HG03095 (cell line): ENCODE measurements at regions not wholly inside any gene's neighbourhood (a gene's known extent, or its start where the extent isn't known, plus 50 kb on each side); places are given as distances from the start of the nearest gene placed in this dataset.
"Not testable (repeated sequence)": the region's sequence is repeated elsewhere in the genome, so short reads cannot be mapped to it uniquely, and the experiment has no call there.

ENCODE experiments used
- ATAC-seq: cut with Tn5 transposase; IDR thresholded peaks from one replicate; pipeline ENCODE4 v1.9.1; 2021; ENCODE audit warnings: moderate library complexity; ENCODE audit not compliant: unreplicated experiment

DNA sequence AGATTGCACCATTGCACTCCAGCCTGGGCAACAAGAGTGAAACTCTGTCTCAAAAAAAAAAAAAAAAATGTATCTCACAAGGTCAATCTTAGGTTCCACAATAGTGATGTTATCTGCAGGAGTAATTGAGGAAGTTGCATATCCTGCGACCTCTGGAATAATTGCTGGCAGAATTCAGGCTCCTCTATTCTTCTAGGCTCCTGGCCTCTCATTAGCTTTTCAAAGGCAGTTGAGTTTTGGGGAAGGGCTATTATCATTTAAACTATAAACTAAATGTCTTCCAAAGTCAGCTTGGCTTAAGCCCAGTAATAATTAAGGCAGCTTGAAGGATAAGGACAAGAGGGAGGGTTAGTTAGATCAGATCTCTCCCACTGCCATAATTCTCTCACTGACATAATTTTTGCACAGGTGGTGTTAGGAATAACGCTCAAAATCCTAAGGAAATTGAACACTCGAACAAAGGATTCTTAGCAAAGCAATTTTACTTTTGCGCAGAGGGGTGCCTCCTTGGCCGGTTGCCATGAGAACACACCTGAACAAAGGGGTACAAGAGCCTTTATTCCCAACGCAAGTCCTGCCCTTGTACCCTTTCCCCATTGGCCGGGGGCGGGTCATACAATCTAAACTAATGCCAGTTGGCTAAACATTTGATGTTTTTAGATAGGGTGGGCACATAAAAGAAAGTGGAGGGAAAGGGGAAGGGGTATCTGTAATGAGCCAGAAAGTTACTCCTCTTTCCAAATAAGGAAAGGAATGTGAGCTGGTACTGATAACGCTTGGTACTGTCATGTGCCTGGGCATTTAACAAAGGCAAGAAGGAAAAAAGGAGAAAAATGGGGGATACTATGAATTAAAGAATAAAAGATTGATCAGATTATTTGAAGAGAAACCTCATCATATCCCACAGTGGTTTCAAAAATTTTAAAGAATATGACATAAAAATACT, 106.4 kb upstream of the CCNG1 start:
- ATAC-seq, result no peak

- not testable (repeated sequence) for ATAC-seq
Measured at GRCh38 chr5:163336074-163336473, 101.3 kb upstream of the CCNG1 start.

- ATAC-seq, result no peak
Measured at GRCh38 chr5:163339148-163339547, 98.2 kb upstream of the CCNG1 start.

- ATAC-seq, result not testable (repeated sequence)
Measured at GRCh38 chr5:163340378-163340777, 97.0 kb upstream of the CCNG1 start.

- no peak for ATAC-seq
Measured at GRCh38 chr5:163342306-163342705, 95.1 kb upstream of the CCNG1 start.

GRCh38 chr5:163345216-163345615, 92.2 kb upstream of the CCNG1 start:
- ATAC-seq, result no peak

- ATAC-seq, result peak; percentile 69
Measured at GRCh38 chr5:163347671-163348070, 89.7 kb upstream of the CCNG1 start.

GRCh38 chr5:163350083-163350482, 87.3 kb upstream of the CCNG1 start:
- no peak for ATAC-seq

DNA sequence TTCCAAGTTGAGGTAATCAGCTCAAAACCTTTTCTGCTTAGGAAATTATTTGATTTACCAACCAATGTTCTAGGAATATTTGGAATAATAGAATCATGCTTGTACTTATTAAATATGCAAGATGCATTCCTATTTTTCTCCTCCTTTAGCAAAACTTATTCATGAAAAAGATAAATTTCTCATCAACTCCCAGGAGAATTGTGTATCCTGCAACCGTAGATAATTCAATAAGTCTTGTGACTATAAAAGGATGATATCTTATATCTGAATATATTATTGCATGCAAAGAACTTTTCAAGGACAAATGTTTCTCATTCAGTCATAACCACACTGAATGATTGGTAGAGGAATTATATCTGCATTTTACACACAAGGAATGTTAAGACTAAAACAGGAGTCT, 84.9 kb upstream of the CCNG1 start:
- no peak for ATAC-seq

DNA sequence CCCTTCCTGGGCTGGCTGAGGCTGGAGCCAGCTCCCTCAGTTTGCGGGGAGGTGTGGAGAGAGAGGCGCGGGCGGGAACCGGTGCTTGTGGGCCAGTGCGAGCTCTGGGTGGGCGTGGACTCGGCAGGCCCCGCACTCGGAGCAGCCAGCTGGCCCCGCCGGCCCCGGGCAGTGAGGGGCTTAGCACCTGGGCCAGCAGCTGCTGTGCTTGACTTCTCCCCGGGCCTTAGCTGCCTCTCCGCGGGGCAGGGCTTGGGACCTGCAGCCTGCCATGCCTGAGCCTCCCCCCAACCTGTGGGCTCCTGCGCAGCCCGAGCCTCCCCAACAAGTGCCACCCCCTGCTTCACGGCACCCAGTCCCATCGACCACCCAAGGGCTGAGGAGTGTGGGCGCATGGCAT, 81.6 kb upstream of the CCNG1 start:
- ATAC-seq, result not testable (repeated sequence)

- no peak for ATAC-seq
Measured at GRCh38 chr5:163357636-163358035, 79.8 kb upstream of the CCNG1 start.

GRCh38 chr5:163360656-163361055, 76.7 kb upstream of the CCNG1 start:
- ATAC-seq, result no peak

- ATAC-seq, result no peak
Measured at GRCh38 chr5:163361450-163361849, 75.9 kb upstream of the CCNG1 start.

DNA sequence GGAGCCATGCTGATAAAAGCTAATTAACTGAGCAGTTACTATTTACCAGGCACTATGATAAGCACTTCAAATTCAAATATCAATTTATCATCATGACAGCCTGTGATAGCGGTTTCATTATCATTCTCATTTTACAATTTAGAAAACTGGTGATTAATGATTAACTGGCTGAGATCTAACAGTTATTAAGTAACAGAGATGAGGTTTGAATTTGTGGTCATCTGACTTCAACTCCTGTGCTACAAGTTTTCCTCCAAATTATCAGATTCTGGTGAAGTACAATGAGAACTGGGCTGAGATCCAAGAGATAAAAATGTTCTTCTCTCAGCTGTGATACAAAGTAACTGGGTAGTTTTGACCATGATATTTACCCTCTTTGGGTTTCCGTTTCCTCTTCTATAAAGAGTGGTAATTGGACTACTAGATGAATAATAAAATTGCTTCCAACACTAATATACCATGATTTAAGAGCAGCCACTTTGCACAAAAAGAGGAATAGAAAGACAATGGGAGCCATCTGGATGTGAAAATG, 74.5 kb upstream of the CCNG1 start:
- no peak for ATAC-seq

- ATAC-seq, result no peak
Measured at GRCh38 chr5:163363389-163363788, 74.0 kb upstream of the CCNG1 start.

DNA sequence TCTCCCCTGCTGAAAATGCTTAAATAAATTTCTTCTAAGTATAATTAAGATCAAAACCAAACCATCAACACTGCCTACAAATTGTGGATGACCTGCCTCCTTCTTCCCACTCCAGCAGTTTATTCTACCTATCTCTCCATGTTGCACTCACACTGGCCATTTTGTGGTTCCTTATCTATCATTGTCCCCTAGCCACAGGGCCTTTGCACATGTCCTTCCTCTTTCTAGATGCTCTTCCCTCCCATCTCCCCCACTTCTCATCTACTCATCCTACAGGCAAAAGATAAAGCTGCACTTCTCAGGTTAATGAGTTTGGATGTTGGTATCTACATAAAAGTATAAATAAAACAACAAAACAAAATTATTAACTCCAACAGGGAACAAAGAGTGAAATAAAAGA, 70.6 kb upstream of the CCNG1 start:
- ATAC-seq, result no peak

- ATAC-seq, result no peak
Measured at GRCh38 chr5:163369776-163370385, 67.5 kb upstream of the CCNG1 start.

DNA sequence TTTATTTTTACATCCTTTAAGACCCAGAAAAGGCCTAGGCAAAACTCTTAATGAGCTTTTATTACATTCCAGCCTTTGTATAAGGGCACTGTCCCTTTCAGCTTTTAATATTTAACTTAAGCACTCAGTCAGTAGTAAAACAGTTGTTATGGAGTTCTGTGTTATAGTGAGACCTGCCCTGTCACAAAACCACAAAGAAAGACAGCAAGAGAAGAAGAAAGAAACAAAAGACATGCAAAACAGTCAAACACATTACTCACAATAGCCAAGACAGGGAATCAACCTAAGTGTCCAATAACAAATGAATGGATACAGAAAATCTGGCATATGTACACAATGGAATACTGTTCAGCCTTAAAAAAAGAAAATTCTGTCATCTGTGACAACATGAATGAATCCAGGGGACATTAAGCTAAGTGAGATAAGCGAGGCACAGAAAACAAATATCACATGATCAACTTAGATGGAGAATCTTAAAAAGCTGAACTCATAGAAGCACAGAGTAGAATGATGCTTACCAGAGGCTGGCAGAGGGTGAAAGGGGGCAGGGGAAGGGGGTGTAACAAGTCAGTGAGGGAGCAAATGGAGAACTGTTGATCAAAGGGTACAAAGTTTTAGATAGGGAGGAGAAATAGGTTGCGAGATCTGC, 63.8 kb upstream of the CCNG1 start:
- no peak for ATAC-seq

DNA sequence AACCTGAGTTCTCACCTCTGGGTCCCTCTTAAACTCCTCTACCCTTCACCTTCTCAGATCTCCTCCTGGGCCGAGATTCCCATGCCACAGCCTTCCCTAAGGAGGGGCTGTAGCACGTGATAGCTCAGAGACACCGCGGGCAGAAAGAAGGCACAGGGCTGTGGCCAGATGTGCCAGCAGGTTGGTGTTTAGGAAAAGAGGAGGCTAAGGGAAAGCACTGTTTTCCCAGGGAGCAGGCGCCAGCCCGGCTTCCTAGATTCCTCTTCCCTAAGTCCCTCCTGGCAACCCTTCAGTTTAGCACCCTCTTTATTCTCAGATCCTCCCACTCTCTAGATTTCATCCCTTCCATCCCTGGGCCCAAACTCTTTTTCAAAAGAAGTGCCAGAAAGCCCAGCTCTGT, 59.4 kb upstream of the CCNG1 start:
- ATAC-seq, result no peak

DNA sequence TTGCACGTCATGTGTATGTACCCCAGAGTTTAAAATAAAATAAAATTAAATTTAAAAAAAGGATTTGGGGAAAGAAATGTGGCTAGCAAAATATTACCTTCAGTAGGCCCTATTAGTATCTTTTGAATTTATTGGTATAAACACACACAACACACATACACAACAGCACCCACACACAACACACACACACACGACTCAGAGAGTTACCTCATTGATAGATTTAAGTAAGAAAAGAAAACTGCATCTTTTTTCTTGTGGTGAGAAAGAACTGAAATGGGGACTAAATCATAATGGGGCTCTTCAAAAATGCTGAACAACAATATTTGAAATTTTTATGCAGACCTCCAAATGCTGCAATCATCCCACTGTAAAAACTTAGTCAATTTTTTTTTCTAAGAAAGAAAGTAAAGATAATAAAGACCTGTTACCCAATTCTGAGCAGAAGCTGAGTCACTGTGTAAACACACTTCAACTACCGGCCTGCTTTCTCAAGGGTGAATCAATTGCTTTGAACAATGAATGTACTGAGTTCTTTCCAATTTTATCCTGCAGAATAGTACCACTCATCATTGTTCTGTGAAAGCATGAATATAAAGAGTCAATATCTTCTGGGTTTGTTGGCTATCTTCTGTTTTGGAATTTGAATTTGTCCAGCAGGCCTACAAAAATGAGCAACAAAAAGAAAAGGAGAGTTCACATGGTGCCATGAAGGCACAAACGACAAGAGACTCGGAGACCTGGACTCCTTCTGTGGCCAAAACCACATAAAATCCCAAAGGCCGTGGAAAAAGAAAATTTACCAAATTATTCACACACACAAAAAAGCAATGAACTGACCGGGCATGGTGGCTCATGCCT, 57.9 kb upstream of the CCNG1 start:
- ATAC-seq, result no peak

DNA sequence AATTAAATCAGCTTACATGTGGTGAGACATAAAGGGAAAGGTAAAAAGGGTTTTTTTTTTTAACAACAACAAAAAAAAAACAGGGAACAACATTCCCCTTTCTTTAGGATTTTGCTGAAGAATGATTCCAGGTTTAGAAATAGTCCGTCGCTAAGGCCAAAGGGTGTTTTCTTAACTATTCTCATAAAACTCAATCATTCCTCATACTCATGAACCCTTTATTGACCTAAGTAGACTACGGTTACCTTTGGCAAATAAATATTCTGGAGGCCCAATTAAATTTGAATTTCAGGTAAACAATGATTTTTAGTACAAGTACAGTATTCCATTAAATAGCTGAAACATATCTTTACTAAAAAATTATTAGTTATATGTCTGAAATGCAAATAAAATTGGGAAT, 55.6 kb upstream of the CCNG1 start:
- ATAC-seq, result no peak
